ENCODE measurements at regions not wholly inside any gene's neighbourhood (a gene's known extent, or its start where the extent isn't known, plus 50 kb on each side); places are given as distances from the start of the nearest gene placed in this dataset.

GRCh38 chr6:164290101-164290500 is 875.6 kb downstream of the QKI start:
- Histone ChIP-seq H3K4me2 (no peak overlapping the region), H3K4me3 (IDR thresholded peaks at IDR 0.05; ENCODE audit: insufficient read depth, low read depth, low read length) (no peak overlapping the region), H3K9ac (no peak overlapping the region), H3K79me2 (ENCODE audit: insufficient read depth, low read depth) (no peaks in the 10 kb centered on the region), H3K27ac (no peak overlapping the region), H3K27me3 (ENCODE audit: insufficient read depth, low read depth) (no peaks in the 10 kb centered on the region), H3K4me1 (ENCODE audit: low read depth, poor library complexity, severe bottlenecking) (no peaks in the 10 kb centered on the region), H4K20me1 (ENCODE audit: insufficient read depth) (no peaks in the 10 kb centered on the region), H3K36me3 (ENCODE audit: insufficient read depth) (no peaks in the 10 kb centered on the region), H2AFZ (ENCODE audit: low read depth) (no peak overlapping the region)
- TF ChIP-seq, protein P1, sequence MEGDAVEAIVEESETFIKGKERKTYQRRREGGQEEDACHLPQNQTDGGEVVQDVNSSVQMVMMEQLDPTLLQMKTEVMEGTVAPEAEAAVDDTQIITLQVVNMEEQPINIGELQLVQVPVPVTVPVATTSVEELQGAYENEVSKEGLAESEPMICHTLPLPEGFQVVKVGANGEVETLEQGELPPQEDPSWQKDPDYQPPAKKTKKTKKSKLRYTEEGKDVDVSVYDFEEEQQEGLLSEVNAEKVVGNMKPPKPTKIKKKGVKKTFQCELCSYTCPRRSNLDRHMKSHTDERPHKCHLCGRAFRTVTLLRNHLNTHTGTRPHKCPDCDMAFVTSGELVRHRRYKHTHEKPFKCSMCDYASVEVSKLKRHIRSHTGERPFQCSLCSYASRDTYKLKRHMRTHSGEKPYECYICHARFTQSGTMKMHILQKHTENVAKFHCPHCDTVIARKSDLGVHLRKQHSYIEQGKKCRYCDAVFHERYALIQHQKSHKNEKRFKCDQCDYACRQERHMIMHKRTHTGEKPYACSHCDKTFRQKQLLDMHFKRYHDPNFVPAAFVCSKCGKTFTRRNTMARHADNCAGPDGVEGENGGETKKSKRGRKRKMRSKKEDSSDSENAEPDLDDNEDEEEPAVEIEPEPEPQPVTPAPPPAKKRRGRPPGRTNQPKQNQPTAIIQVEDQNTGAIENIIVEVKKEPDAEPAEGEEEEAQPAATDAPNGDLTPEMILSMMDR (conservative IDR thresholded peaks at IDR 0.05; ENCODE audit: low read depth, low read length) = no peak

DNA sequence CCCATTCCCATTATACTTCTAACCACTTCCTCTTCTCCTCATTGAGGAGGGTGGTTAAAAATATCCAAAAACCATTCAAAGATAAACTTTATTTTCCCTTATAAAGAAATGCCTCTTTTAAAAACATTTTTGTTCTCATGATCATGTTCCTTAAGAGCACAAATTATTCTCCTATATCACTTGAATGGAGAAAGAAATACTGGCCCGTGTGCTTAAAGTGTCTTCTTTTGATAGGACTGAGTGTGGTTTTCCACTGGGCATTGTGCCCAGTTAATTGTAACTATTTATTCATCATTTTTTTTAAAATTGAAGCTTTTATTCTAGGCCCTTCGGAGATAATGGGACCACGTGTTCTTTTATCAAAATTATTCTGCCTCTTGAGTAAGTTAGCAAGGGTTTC is 871.5 kb downstream of the QKI start:
- no peaks in the 10 kb centered on the region for H4K20me1 ChIP-seq (ENCODE audit: insufficient read depth)
- no peaks in the 10 kb centered on the region for H3K4me1 ChIP-seq (ENCODE audit: low read depth, poor library complexity, severe bottlenecking)
- no peaks in the 10 kb centered on the region for H3K36me3 ChIP-seq (ENCODE audit: insufficient read depth)
- no peak overlapping the region for H3K9ac ChIP-seq
- TF ChIP-seq, protein P1 (conservative IDR thresholded peaks at IDR 0.05; ENCODE audit: low read depth, low read length) = no peak
- H3K27me3 ChIP-seq (ENCODE audit: insufficient read depth, low read depth) = no peaks in the 10 kb centered on the region
- H3K4me3 ChIP-seq (IDR thresholded peaks at IDR 0.05; ENCODE audit: insufficient read depth, low read depth, low read length) = no peak overlapping the region
- H2AFZ ChIP-seq (ENCODE audit: low read depth) = no peak overlapping the region
- no peaks in the 10 kb centered on the region for H3K79me2 ChIP-seq (ENCODE audit: insufficient read depth, low read depth)
- H3K27ac ChIP-seq = no peak overlapping the region
- no peak overlapping the region for H3K4me2 ChIP-seq

GRCh38 chr6:164283574-164283973 is 869.1 kb downstream of the QKI start:
- H3K4me1 ChIP-seq (ENCODE audit: low read depth, poor library complexity, severe bottlenecking) = no peaks in the 10 kb centered on the region
- H3K79me2 ChIP-seq (ENCODE audit: insufficient read depth, low read depth) = no peaks in the 10 kb centered on the region
- H3K9ac ChIP-seq = no peak overlapping the region
- H3K27me3 ChIP-seq (ENCODE audit: insufficient read depth, low read depth) = no peaks in the 10 kb centered on the region
- H4K20me1 ChIP-seq (ENCODE audit: insufficient read depth) = no peaks in the 10 kb centered on the region
- TF ChIP-seq, protein P1 (conservative IDR thresholded peaks at IDR 0.05; ENCODE audit: low read depth, low read length) = no peak
- H3K36me3 ChIP-seq (ENCODE audit: insufficient read depth) = no peaks in the 10 kb centered on the region
- H2AFZ ChIP-seq (ENCODE audit: low read depth) = no peak overlapping the region
- H3K27ac ChIP-seq = no peak overlapping the region
- no peak overlapping the region for H3K4me2 ChIP-seq
- H3K4me3 ChIP-seq (IDR thresholded peaks at IDR 0.05; ENCODE audit: insufficient read depth, low read depth, low read length) = no peak overlapping the region

- Histone ChIP-seq H3K36me3 (ENCODE audit: insufficient read depth) (no peaks in the 10 kb centered on the region), H2AFZ (ENCODE audit: low read depth) (no peak overlapping the region), H3K9ac (no peak overlapping the region), H3K27ac (no peak overlapping the region), H3K4me2 (no peak overlapping the region), H3K4me1 (ENCODE audit: low read depth, poor library complexity, severe bottlenecking) (no peaks in the 10 kb centered on the region), H3K79me2 (ENCODE audit: insufficient read depth, low read depth) (no peaks in the 10 kb centered on the region), H3K4me3 (IDR thresholded peaks at IDR 0.05; ENCODE audit: insufficient read depth, low read depth, low read length) (no peak overlapping the region), H3K27me3 (ENCODE audit: insufficient read depth, low read depth) (no peaks in the 10 kb centered on the region), H4K20me1 (ENCODE audit: insufficient read depth) (no peaks in the 10 kb centered on the region)
- TF ChIP-seq, protein P1 (conservative IDR thresholded peaks at IDR 0.05; ENCODE audit: low read depth, low read length) = no peak
These were observed 861.7 kb downstream of the QKI start for GRCh38 chr6:164276211-164276610.
